ENCODE measurements at regions not wholly inside any gene's neighbourhood (a gene's known extent, or its start where the extent isn't known, plus 50 kb on each side); places are given as distances from the start of the nearest gene placed in this dataset.
"Not testable (repeated sequence)": the region's sequence is repeated elsewhere in the genome, so short reads cannot be mapped to it uniquely, and the experiment has no call there.

DNA sequence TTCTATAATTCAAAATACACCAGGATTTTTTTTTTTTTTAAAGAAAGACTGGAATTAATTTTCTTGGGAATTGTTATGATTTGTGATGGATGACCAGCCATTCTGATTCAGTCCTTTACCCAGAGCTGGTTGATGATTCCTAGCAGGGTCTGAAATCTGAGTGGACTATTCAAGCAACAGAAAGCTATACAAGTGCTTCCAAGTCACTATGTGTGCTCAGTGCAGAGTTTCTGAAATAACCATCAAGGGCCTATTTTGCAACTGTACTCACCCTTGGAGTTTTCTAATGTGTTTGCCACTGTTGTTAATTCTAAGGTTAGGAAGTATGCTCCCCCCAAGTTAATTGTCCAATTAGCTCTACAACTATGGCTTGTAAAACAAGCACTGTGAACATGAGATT is 137.7 kb upstream of the RAPGEF2 start:
- H3K4me3 Mint-ChIP-seq (ENCODE audit: unreplicated experiment): no peak overlapping the region

DNA sequence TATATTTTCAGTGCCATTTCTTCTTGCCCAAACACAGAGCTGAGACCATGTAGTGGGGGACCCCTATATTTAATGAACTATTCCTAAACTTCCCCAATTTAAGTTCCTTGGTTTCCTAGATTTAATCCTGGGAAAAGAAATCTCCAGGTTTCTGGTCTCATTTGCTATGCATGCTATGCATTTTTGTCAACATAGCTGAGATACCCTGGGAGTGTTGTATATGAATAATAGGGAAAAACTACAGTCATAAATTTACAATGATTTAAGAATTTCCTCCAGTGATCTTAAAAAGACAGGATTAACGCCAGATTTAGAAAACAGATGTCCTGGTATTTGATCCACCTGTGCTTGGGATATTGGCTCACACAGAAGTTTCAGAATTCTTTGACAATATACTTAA is 136.8 kb upstream of the RAPGEF2 start:
- Mint-ChIP-seq H3K9me3 (ENCODE audit: unreplicated experiment) (no peaks in the 10 kb centered on the region), H3K4me3 (ENCODE audit: unreplicated experiment) (no peak overlapping the region), H3K27ac (ENCODE audit: unreplicated experiment) (no peak overlapping the region), H3K27me3 (ENCODE audit: unreplicated experiment) (no peaks in the 10 kb centered on the region), H3K36me3 (ENCODE audit: unreplicated experiment) (no peaks in the 10 kb centered on the region), H3K4me1 (ENCODE audit: low read depth, unreplicated experiment) (peaks cover 12% of the 10 kb centered on the region)
- TF ChIP-seq, protein P1, sequence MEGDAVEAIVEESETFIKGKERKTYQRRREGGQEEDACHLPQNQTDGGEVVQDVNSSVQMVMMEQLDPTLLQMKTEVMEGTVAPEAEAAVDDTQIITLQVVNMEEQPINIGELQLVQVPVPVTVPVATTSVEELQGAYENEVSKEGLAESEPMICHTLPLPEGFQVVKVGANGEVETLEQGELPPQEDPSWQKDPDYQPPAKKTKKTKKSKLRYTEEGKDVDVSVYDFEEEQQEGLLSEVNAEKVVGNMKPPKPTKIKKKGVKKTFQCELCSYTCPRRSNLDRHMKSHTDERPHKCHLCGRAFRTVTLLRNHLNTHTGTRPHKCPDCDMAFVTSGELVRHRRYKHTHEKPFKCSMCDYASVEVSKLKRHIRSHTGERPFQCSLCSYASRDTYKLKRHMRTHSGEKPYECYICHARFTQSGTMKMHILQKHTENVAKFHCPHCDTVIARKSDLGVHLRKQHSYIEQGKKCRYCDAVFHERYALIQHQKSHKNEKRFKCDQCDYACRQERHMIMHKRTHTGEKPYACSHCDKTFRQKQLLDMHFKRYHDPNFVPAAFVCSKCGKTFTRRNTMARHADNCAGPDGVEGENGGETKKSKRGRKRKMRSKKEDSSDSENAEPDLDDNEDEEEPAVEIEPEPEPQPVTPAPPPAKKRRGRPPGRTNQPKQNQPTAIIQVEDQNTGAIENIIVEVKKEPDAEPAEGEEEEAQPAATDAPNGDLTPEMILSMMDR (IDR thresholded peaks at IDR 0.05; ENCODE audit: partially characterized antibody, unreplicated experiment): no peak
- no peak for DNase-seq

More for the DNA sequence above, 137.7 kb upstream of the RAPGEF2 start:
- no peaks in the 10 kb centered on the region for H3K9me3 Mint-ChIP-seq (ENCODE audit: unreplicated experiment)
- H3K27ac Mint-ChIP-seq (ENCODE audit: unreplicated experiment): no peak overlapping the region
- H3K4me1 Mint-ChIP-seq (ENCODE audit: low read depth, unreplicated experiment): peaks cover 12% of the 10 kb centered on the region
- DNase-seq: no peak
- no peaks in the 10 kb centered on the region for H3K27me3 Mint-ChIP-seq (ENCODE audit: unreplicated experiment)
- TF ChIP-seq, protein P1 (IDR thresholded peaks at IDR 0.05; ENCODE audit: partially characterized antibody, unreplicated experiment): no peak
- no peaks in the 10 kb centered on the region for H3K36me3 Mint-ChIP-seq (ENCODE audit: unreplicated experiment)

DNA sequence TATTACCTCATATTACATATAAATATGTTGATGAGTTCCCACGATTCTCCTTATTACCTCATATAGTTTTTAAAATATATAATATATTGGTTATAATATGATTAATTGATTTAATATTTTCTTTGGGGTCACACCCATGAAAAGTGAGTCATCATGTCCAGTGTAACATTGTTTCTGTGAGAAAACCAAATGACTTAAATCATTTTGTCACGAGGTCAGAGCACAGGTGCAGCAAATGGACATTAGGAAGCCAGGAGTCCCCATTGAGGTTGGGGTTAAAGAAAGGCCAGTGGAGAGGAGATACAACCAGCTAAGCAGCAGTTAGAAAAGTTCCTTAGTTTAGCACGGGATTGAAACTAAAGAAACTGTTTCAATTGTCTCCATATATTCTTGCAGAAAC is 133.9 kb upstream of the RAPGEF2 start:
- no peak overlapping the region for H3K27ac Mint-ChIP-seq (ENCODE audit: unreplicated experiment)
- no peaks in the 10 kb centered on the region for H3K36me3 Mint-ChIP-seq (ENCODE audit: unreplicated experiment)
- peaks cover 7% of the 10 kb centered on the region for H3K4me1 Mint-ChIP-seq (ENCODE audit: low read depth, unreplicated experiment)
- no peaks in the 10 kb centered on the region for H3K9me3 Mint-ChIP-seq (ENCODE audit: unreplicated experiment)
- no peaks in the 10 kb centered on the region for H3K27me3 Mint-ChIP-seq (ENCODE audit: unreplicated experiment)
- TF ChIP-seq, protein P1 (IDR thresholded peaks at IDR 0.05; ENCODE audit: partially characterized antibody, unreplicated experiment): no peak
- H3K4me3 Mint-ChIP-seq (ENCODE audit: unreplicated experiment): no peak overlapping the region
- no peak for DNase-seq

DNA sequence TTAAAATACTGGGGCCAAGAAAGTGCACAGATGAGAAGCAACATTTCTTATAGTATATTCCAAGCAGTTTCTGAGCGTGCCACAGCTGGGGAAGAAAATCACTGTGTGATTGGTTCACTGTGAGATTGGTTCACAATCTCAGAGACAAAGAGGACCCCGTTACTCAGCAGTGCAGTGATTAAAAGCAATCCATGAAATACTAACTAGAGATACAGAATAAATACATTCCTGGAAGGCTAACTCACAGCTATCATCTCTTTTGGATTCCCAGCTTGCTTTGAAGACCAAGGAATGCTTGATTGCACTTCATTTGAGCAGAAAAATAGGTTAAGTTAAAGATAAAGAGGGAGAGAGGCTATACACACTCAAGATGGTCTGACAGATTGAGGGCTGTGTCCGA is 132.1 kb upstream of the RAPGEF2 start:
- peaks cover 4% of the 10 kb centered on the region for H3K4me1 Mint-ChIP-seq (ENCODE audit: low read depth, unreplicated experiment)

DNA sequence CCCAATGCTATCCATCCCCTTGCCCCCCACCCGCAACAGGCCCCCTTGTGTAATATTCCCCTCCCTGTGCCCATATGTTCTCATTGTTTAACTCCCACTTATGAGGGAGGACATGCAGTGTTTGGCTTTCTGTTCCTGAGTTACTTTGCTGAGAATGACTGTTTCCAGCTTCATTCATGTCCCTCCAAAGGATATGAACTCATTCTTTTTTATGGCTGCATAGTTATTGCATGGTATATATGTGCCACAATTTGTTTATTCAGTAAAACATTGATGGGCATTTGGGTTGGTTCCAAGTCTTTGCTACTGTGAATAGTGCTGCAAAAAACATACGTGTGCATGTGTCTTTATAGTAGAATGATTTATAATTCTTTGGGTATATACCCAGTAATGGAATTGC is 128.4 kb upstream of the RAPGEF2 start:
- H3K4me3 Mint-ChIP-seq (ENCODE audit: unreplicated experiment); H3K27ac Mint-ChIP-seq (ENCODE audit: unreplicated experiment); H3K9me3 Mint-ChIP-seq (ENCODE audit: unreplicated experiment); H3K27me3 Mint-ChIP-seq (ENCODE audit: unreplicated experiment); DNase-seq; H3K4me1 Mint-ChIP-seq (ENCODE audit: low read depth, unreplicated experiment); H3K36me3 Mint-ChIP-seq (ENCODE audit: unreplicated experiment): not testable (repeated sequence)

More for the DNA sequence above, 132.1 kb upstream of the RAPGEF2 start:
- H3K27ac Mint-ChIP-seq (ENCODE audit: unreplicated experiment): no peak overlapping the region
- H3K36me3 Mint-ChIP-seq (ENCODE audit: unreplicated experiment): no peaks in the 10 kb centered on the region
- H3K9me3 Mint-ChIP-seq (ENCODE audit: unreplicated experiment): no peaks in the 10 kb centered on the region
- no peak overlapping the region for H3K4me3 Mint-ChIP-seq (ENCODE audit: unreplicated experiment)
- DNase-seq: no peak
- TF ChIP-seq, protein P1 (IDR thresholded peaks at IDR 0.05; ENCODE audit: partially characterized antibody, unreplicated experiment): no peak
- no peaks in the 10 kb centered on the region for H3K27me3 Mint-ChIP-seq (ENCODE audit: unreplicated experiment)

DNA sequence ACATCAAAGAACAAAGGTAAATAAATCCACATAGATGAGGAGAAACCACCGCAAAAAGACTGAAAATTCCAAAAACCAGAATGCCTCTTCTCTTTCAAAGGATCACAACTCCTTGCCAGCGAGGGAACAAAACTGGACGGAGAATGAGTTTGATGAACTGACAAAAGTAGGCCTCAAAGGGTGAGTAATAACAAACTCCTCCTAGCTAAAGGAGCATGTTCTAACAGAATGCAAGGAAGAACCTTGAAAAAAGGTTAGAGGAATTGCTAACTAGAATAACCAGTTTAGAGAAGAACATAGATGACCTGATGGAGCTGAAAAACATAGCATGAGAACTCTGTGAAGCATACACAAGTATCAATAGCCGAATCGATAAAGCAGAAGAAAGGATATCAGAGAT is 122.2 kb upstream of the RAPGEF2 start:
- not testable (repeated sequence) for H3K27me3 Mint-ChIP-seq (ENCODE audit: unreplicated experiment); H3K27ac Mint-ChIP-seq (ENCODE audit: unreplicated experiment); H3K4me3 Mint-ChIP-seq (ENCODE audit: unreplicated experiment); H3K36me3 Mint-ChIP-seq (ENCODE audit: unreplicated experiment); H3K4me1 Mint-ChIP-seq (ENCODE audit: low read depth, unreplicated experiment); DNase-seq; H3K9me3 Mint-ChIP-seq (ENCODE audit: unreplicated experiment)

Measured in glutamatergic neuron (in vitro differentiated cells).